Adipocyte (in vitro differentiated cells): ENCODE measurements at regions not wholly inside any gene's neighbourhood (a gene's known extent, or its start where the extent isn't known, plus 50 kb on each side); places are given as distances from the start of the nearest gene placed in this dataset.

Experiments
- DNase-seq: peaks from one replicate; pipeline ENCODE4 v3.0.0-alpha.2; 2015; ENCODE audit warnings: low read depth
- H3K27me3 ChIP-seq: replicated peaks from 2 replicates; pipeline ENCODE4 v1.7.0; 2013; ENCODE audit warnings: mild to moderate bottlenecking, low read length, moderate library complexity; ENCODE audit not compliant: control insufficient read depth, insufficient read depth
- H3K36me3 ChIP-seq: 2 replicates; pipeline ENCODE4 v1.7.0; 2013; ENCODE audit warnings: low read length, mild to moderate bottlenecking, moderate library complexity; ENCODE audit not compliant: control insufficient read depth, insufficient read depth, severe bottlenecking
- H3K4me1 ChIP-seq: 2 replicates; pipeline ENCODE4 v1.7.0; 2013; ENCODE audit warnings: mild to moderate bottlenecking, low read length, moderate library complexity; ENCODE audit not compliant: control insufficient read depth, insufficient read depth
- H3K4me3 ChIP-seq: 2 replicates; pipeline ENCODE4 v1.7.0; 2013; ENCODE audit warnings: mild to moderate bottlenecking, low read length, moderate library complexity
- H3K9ac ChIP-seq: 2 replicates; pipeline ENCODE4 v1.7.0; 2013; ENCODE audit warnings: mild to moderate bottlenecking, low read length, moderate library complexity
- H3K9me3 ChIP-seq: 2 replicates; pipeline ENCODE4 v1.7.0; 2013; ENCODE audit warnings: mild to moderate bottlenecking, low read length, moderate library complexity; ENCODE audit not compliant: control insufficient read depth

- no peaks in the 10 kb centered on the region for H3K9me3 ChIP-seq
- H3K36me3 ChIP-seq = no peaks in the 10 kb centered on the region
- no peak overlapping the region for H3K4me3 ChIP-seq
- H3K27me3 ChIP-seq = no peaks in the 10 kb centered on the region
- peaks cover 10% of the 10 kb centered on the region for H3K4me1 ChIP-seq
- H3K9ac ChIP-seq = no peak overlapping the region
- peak; percentile 22 for DNase-seq
Measured at GRCh38 chr1:214843281-214843680, 239.3 kb upstream of the KCNK2 start.

GRCh38 chr1:214844319-214844718 lies 238.2 kb upstream of the KCNK2 start:
- Histone ChIP-seq H3K9me3 (no peaks in the 10 kb centered on the region), H3K36me3 (no peaks in the 10 kb centered on the region)
- no peak for DNase-seq

DNA sequence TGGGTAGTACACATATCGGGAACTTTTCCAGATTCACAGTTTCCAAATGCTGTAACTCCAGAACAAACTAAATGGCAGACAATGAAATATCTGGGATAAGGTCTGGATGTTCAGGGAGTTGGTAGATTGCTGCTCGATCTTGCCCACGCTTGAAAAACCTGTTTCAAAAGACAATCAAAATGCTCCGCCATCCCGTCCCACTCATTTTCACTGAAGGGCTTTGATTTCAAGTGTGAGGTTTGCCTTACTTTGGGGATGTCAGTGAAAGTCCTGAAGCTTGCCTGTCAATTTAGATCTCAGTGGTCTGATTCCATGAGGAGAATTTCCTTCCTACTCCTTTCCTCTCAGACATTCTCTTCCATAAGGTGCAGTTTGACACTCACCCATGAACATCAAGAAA lies 236.3 kb upstream of the KCNK2 start:
- Histone ChIP-seq H3K9me3 (peaks cover 7% of the 10 kb centered on the region), H3K4me1 (peaks cover 9% of the 10 kb centered on the region), H3K4me3 (no peak overlapping the region), H3K36me3 (no peaks in the 10 kb centered on the region), H3K9ac (no peak overlapping the region), H3K27me3 (no peaks in the 10 kb centered on the region)
- DNase-seq = no peak

More at GRCh38 chr1:214844319-214844718, 238.2 kb upstream of the KCNK2 start:
- Histone ChIP-seq H3K4me1 (peaks cover 9% of the 10 kb centered on the region), H3K9ac (no peak overlapping the region), H3K4me3 (no peak overlapping the region), H3K27me3 (no peaks in the 10 kb centered on the region)

DNA sequence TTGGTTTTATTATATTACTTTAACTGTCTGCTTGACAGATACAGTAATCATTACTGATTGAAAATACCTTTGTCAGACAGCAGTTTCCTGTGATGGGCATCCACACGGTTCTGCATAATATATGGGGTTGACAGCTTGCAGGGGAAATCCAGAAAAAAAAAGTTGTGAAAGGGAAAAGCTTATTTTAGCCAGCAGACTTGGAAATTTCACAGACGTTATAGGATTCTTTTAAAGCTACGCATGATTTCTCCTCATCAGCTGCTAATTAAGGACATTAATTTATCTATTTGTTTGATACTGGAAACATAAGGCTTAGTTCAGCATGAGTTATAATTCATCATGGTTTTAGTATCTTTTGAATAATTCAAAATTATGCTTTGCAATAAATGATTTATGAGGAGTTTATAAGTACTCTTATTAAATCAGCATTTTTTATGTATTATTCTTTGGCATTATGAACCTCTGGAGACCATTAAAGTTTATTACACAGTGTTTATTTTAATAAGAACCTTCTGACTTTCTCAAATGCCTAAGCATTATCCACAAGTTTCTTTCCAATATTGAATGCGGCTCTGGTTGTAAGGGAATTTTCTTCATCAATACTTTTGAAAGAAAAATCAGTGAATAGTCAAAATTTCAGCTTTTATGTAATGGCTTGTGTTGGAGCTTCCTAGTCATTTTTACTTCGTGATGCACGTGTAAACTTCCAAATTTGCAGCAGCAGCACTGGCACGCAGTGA lies 235.3 kb upstream of the KCNK2 start:
- H3K4me1 ChIP-seq = peaks cover 9% of the 10 kb centered on the region
- H3K27me3 ChIP-seq = no peaks in the 10 kb centered on the region
- H3K9me3 ChIP-seq = peaks cover 7% of the 10 kb centered on the region
- H3K36me3 ChIP-seq = no peaks in the 10 kb centered on the region
- DNase-seq = no peak
- H3K9ac ChIP-seq = no peak overlapping the region
- H3K4me3 ChIP-seq = no peak overlapping the region

- Histone ChIP-seq H3K27me3 (no peaks in the 10 kb centered on the region), H3K9me3 (peaks cover 7% of the 10 kb centered on the region), H3K4me1 (peaks cover 6% of the 10 kb centered on the region), H3K4me3 (no peak overlapping the region), H3K9ac (no peak overlapping the region), H3K36me3 (no peaks in the 10 kb centered on the region)
- DNase-seq = no peak
Measured at GRCh38 chr1:214848101-214848500, 234.4 kb upstream of the KCNK2 start.

- Histone ChIP-seq H3K9ac (no peak overlapping the region), H3K36me3 (no peaks in the 10 kb centered on the region), H3K9me3 (peaks cover 7% of the 10 kb centered on the region), H3K4me3 (no peak overlapping the region), H3K4me1 (peaks cover 10% of the 10 kb centered on the region), H3K27me3 (no peaks in the 10 kb centered on the region)
- DNase-seq = no peak
Measured at GRCh38 chr1:214850432-214851050, 232.0 kb upstream of the KCNK2 start.

DNA sequence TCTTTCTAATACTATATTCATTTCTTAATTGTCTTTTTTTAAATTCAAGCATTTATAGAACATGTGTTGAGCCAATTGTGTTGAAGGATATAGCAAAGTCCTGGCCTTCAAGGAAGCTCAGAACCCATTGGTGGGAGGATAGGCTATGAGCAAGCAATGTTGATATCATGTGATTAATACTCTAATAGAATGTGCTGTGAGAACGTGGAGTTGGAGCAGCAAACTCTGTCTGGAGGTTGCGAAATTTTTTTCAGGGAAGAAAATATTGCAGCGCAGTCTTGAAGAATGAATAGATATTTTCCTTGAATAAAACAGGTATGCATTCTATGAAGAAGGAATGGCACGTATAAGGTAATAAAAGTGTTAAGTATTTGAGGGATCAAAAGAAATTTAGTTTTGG lies 229.2 kb upstream of the KCNK2 start:
- Histone ChIP-seq H3K9ac (no peak overlapping the region), H3K4me3 (no peak overlapping the region), H3K9me3 (peaks cover 7% of the 10 kb centered on the region), H3K4me1 (peaks cover 15% of the 10 kb centered on the region), H3K27me3 (no peaks in the 10 kb centered on the region), H3K36me3 (no peaks in the 10 kb centered on the region)
- no peak for DNase-seq

- Histone ChIP-seq H3K9ac (no peak overlapping the region), H3K9me3 (peaks cover 7% of the 10 kb centered on the region), H3K27me3 (no peaks in the 10 kb centered on the region), H3K36me3 (no peaks in the 10 kb centered on the region), H3K4me1 (peaks cover 15% of the 10 kb centered on the region), H3K4me3 (no peak overlapping the region)
- no peak for DNase-seq
Measured at GRCh38 chr1:214854126-214854875, 228.2 kb upstream of the KCNK2 start.

DNA sequence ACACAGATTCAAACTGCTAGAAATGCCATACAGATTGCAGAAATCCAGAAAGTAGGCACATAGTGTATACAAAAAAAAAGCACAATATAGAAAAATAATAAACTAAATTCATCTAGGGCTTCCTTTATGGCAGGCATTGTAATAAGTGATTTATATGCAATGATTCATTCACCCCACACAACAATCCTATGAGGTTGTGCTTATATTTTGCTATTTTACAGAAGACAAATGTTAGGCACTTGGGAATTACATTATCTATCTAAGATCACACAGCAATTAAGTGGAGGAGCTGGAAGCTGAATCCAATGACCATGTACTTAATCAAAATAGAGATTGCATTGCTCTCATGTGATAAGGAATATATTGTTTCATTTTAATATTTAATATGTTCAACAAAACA lies 225.7 kb upstream of the KCNK2 start:
- Histone ChIP-seq H3K9me3 (no peaks in the 10 kb centered on the region), H3K4me3 (no peak overlapping the region), H3K4me1 (peaks cover 21% of the 10 kb centered on the region), H3K9ac (no peak overlapping the region), H3K27me3 (no peaks in the 10 kb centered on the region), H3K36me3 (no peaks in the 10 kb centered on the region)
- DNase-seq = no peak

GRCh38 chr1:214857716-214858115 lies 224.8 kb upstream of the KCNK2 start:
- Histone ChIP-seq H3K4me1 (peaks cover 29% of the 10 kb centered on the region), H3K9me3 (no peaks in the 10 kb centered on the region), H3K36me3 (no peaks in the 10 kb centered on the region), H3K27me3 (no peaks in the 10 kb centered on the region), H3K9ac (peak overlapping the region; percentile 52), H3K4me3 (peak overlapping the region; percentile 40)
- peak; percentile 64 for DNase-seq

- DNase-seq = no peak
- Histone ChIP-seq H3K4me1 (peaks cover 36% of the 10 kb centered on the region), H3K27me3 (no peaks in the 10 kb centered on the region), H3K36me3 (no peaks in the 10 kb centered on the region), H3K9me3 (no peaks in the 10 kb centered on the region), H3K9ac (no peak overlapping the region), H3K4me3 (no peak overlapping the region)
Measured at GRCh38 chr1:214859647-214860046, 222.9 kb upstream of the KCNK2 start.
